DMS 273 (cell line): ENCODE measurements at regions not wholly inside any gene's neighbourhood (a gene's known extent, or its start where the extent isn't known, plus 50 kb on each side); places are given as distances from the start of the nearest gene placed in this dataset.

ENCODE experiments used
- DNase-seq: peaks from one replicate; lab custom pipeline; 2025; ENCODE audit not compliant: unreplicated experiment; lab: John Stamatoyannopoulos, UW

DNA sequence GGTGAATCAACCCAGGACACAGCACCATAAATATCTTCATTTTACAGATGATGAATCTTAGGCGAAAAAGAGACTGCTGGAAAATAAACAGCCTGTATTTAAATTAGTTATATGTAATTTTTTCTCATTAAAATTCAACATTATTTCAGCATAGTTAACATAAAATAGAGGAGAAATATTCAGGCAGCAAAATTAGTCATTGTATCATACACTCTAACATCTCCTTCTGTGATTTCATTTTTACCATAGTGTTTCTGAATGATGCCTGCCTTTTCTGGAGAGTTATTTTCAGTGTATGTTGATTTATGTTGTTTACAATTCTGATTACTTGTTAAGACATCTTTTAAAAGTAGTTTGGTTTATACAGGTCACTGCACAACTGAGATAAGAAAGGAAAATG lies 82.3 kb upstream of the KCNIP4 start:
- DNase-seq, result no peak

DNA sequence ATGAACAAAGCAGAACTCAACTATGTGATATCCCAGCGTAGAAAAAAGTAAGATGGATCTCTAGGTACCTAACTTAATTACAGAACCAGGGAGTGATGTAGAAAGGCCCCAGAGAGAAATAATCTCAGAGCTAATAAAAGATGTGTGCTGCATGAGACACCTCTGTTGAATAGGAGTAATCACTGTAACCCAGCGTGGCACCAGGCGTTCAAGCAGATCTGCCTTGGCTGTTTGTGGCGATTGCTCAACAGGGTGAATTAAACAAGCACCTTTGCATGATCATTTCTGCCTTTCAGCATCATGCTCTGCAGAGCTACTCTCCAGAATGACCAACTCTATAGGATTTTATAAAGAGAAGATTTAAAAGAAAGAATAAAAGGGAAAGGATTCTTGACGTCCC lies 81.7 kb upstream of the KCNIP4 start:
- DNase-seq, result no peak

DNA sequence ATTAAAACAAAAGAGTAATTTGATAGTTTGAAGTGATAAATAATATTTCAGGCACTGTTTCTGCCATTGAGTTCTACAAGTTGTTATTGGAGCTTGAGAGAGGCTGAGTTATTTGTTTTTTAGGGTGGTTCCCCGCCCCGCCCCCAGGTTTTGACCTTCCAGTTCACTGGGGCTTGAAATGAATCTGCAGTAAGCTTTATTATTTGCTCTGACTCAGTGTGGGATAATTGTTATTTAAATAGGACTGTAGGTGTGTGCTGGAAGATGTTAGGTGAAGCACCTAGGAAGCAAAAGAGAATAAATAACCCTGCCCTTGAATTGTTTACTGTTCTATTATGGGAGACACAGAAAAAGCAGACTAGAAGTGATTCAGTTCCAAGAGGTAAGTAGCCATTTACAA lies 81.2 kb upstream of the KCNIP4 start:
- DNase-seq, result no peak

DNA sequence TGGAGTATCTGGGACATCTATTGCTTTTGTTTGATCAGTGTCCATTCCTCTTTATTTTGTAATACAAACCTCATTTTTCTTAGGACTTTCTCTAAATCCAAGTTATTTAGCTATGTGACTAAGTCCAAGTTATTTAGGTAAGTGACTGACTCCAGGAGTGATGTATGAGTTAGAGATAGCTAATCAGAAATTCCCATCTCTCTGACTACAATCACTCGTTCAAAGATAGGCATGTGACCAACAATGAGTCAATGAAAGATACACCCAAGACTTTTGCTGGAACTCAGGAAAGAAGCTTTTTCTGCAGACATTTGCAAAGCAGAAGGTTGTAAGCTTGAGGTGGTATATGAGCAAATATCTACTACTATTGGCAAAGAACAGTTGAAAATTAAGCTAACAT lies 72.5 kb upstream of the KCNIP4 start:
- DNase-seq, result no peak

GRCh38 chr4:22020129-22020528 lies 71.6 kb upstream of the KCNIP4 start:
- no peak for DNase-seq

GRCh38 chr4:22019676-22020075 lies 71.1 kb upstream of the KCNIP4 start:
- no peak for DNase-seq

DNA sequence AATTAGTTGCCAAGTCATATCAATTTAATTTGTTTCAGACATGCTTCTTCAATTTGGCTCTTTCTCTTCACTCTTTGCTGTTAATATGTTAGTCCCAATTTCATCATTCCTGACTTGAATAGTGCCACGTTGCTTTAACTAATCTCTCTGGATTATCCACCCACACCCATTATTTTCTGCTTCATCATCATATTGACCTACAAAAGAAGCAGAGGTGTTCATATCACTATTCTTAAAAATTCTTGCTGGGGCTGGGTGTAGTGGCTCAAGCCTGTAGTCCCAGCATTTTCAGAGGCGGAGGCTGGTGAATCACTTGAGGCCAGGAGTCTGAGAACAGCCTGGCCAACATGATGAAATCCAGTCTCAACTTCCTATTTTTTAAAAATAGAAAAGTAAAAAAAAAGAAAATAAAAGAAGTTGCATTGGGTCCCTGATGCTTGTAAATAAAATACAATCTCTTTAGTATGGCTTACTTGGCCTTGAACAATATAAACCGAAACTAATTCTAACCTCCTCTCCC lies 65.7 kb upstream of the KCNIP4 start:
- no peak for DNase-seq

GRCh38 chr4:22003878-22004277 lies 55.3 kb upstream of the KCNIP4 start:
- DNase-seq, result no peak
